GM04504 (cell line): ENCODE measurements at regions not wholly inside any gene's neighbourhood (a gene's known extent, or its start where the extent isn't known, plus 50 kb on each side); places are given as distances from the start of the nearest gene placed in this dataset.
A peak's percentile ranks its signal among the peaks of the same experiment; 100 is the strongest.
"Not testable (repeated sequence)": the region's sequence is repeated elsewhere in the genome, so short reads cannot be mapped to it uniquely, and the experiment has no call there.

Source experiments
- DNase-seq: peaks from one replicate; pipeline ENCODE4 v3.0.0-alpha.2; 2012; ENCODE audit warnings: low read depth

DNA sequence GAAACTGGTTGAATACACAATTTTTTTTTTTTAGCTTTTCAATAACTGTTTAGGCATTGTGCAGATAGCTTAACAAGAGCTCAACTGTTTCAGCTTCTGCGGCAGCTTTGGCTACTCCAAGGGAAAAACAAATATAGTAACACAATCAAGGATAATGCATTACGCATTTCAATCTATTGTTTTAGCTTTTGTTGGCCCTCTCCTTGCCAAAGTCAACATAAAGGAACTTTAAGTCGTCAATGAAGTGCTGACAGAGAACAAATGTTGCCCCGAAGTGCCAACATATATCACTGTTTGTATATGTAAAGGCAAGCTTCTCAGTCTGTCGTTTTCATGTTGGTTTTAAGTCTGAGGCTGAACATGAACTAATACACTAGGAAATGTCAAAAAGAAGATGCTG lies 1087.4 kb upstream of the FLRT2 start:
- DNase-seq: no peak

DNA sequence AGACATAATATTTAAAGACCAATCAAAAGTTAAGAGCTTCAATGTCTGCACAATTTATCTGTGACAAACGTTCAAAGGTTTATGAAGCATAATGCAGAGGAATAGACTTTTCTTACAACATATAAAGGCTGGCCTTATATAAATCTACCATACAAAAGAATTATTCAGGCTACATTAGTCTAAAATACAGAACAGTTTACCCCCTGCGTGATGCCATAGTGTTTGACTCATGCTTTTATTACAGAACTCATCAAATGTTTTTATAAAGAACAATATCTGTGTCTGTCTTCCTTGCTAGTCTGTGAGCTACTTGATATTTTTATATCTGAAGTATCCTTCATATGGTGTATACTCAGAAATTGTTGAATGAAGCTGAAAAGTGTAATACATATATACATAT lies 1084.5 kb upstream of the FLRT2 start:
- DNase-seq: no peak

- DNase-seq: no peak
Measured at GRCh38 chr14:84446250-84446649, 1083.7 kb upstream of the FLRT2 start.

GRCh38 chr14:84453307-84453950 lies 1076.5 kb upstream of the FLRT2 start:
- peak; percentile 3 for DNase-seq

- no peak for DNase-seq
Measured at GRCh38 chr14:84454114-84454513, 1075.8 kb upstream of the FLRT2 start.

DNA sequence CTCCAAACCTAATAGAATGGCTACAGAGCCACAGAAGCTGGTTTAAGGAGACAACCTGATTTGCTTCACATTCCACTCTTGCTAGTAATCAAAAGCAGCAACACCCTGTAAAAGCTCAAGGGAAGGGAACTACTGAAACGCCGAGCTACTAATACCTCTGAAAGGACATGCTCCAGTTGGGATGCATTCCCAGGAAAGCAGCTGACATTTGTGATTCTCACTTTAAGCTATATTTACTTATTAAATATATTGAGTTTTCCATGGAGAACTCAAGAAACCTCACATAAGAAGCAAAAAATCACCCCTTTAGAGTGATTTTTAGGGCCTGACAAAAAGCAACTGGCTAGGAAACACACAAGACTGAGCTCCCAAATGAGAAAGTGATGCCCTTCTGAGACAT lies 1073.0 kb upstream of the FLRT2 start:
- no peak for DNase-seq

DNA sequence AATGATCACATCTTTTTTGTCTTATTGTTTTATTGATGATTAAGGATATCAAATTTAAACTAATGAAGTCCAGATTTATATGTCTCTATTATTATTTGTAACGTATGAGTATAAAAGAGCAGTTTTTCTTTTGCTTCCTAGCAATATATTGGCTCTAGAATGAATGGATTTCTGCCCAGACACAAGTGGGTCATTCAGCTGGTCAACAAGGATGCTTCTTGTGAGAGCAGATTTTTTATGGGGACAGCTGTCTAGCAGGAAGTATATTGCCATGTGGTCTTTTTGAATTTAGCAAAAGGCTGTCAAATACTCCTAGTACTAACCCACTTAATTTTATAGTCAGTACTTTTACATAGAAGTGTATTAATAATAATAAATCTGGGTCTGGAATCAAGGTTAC lies 1071.1 kb upstream of the FLRT2 start:
- no peak for DNase-seq

GRCh38 chr14:84465880-84466279 lies 1064.1 kb upstream of the FLRT2 start:
- DNase-seq: no peak

GRCh38 chr14:84468153-84468552 lies 1061.8 kb upstream of the FLRT2 start:
- no peak for DNase-seq

GRCh38 chr14:84477996-84478395 lies 1051.9 kb upstream of the FLRT2 start:
- no peak for DNase-seq

DNA sequence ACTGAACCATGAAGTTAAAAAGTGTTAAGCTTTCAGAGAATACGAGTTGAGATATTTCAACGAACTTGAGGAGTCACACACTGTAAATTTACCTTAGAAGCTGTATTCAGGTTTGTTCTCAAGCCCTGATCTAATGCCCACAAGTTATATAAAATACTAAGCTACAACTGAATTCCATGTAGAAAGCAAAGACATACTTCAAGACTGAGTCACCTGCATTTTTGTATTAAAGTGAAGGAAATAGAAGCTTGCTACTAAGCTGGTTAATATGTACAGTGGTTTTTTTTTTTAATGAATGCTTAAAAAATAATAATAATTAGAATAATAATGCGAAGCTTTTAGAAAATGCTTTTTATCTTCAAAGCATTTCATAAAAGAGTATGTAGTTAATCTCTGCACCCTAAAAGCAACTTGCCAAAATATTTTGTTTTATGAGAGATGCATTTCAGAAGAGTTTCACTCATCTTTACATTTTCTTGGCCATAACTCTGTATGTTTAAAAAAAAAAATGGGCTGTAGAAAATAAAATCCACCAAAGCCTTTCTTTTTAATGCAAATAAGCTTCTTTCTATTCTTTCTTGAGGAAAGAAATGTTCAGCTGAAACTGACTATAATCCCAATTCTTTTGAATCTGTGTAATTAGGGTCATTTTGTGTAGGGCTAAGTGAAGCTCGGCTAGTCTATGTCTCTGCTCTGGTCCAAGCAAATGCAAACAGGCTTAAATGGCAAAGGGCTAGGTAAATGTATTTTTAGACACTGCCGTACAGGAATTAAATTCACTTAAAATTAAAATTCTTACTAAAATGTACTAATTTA lies 1047.5 kb upstream of the FLRT2 start:
- peak; percentile 17 for DNase-seq

GRCh38 chr14:84483072-84483420 lies 1046.9 kb upstream of the FLRT2 start:
- DNase-seq: no peak

DNA sequence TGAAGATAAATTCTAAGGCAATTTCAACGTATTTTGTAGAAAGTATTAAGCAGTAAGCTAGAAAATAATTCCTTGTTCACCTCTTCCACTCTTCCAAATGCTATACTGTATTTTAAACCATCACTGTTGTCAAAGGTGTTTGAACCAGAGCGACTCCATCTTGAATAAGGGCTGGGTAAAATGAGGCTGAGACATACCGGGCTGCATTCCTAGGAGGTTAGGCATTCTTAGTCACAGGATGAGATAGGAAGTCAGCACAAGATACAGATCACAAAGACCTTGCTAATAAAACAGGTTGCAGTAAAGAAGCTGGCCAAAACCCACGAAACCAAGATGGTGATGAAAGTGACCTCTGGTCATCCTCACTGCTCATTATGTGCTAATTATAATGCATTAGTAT lies 1045.7 kb upstream of the FLRT2 start:
- not testable (repeated sequence) for DNase-seq

- DNase-seq: no peak
Measured at GRCh38 chr14:84485036-84485435, 1044.9 kb upstream of the FLRT2 start.

- no peak for DNase-seq
Measured at GRCh38 chr14:84490081-84490480, 1039.9 kb upstream of the FLRT2 start.

- no peak for DNase-seq
Measured at GRCh38 chr14:84492685-84493084, 1037.3 kb upstream of the FLRT2 start.

DNA sequence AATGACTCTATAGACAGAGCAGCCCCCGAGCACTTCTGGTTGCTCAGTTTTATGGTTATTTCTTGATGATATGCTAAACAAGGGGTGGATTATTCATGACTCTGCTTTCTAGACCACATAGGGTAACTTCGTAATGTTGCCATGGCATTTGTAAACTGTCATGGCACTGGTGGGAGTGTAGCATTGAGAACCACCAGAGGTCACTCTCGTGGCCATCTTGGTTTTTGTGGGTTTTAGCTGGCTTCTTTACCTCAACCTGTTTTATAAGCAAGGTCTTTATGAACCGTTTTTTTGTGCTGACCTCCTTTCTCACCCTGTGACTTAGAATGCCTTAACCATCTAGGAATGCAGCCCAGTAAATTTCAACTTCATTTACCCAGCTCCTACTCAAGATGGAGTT lies 1036.2 kb upstream of the FLRT2 start:
- no peak for DNase-seq

DNA sequence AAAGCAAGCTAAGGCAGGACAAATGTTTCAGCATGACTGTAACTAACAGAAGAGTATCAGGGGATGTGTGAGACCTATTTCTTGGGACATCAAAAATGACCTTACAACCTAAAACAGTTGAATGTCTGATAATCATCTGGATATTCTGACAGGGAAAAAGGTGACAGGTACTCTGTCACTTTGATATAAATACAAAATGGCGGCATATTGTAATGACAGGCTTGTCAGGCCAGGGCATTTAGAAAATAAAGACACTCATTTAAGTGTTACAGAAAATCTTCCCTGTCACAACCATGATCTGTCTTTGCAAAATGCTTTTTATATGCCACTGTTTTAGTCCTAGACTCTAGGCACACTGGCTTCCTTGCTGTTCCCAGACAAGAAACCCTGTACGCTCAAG lies 1033.3 kb upstream of the FLRT2 start:
- no peak for DNase-seq

DNA sequence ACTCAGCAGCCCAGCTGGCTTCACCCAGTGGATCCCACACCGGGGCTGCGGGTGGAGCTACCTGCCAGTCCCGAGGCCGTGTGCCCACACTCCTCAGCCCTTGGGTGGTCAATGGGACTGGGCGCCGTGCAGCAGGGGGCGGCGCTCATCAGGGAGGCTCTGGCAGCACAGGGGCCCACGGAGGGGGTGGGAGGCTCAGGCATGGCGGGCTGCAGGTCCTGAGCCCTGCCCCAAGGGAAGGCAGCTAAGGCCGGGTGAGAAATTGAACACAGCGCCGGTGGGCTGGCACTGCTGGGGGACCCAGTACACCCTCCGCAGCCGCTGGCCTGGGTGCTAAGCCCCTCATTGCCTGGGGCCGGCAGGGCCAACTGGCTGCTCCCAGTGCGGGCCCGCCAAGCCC lies 1017.1 kb upstream of the FLRT2 start:
- not testable (repeated sequence) for DNase-seq

- DNase-seq: no peak
Measured at GRCh38 chr14:84519836-84520235, 1010.1 kb upstream of the FLRT2 start.

DNA sequence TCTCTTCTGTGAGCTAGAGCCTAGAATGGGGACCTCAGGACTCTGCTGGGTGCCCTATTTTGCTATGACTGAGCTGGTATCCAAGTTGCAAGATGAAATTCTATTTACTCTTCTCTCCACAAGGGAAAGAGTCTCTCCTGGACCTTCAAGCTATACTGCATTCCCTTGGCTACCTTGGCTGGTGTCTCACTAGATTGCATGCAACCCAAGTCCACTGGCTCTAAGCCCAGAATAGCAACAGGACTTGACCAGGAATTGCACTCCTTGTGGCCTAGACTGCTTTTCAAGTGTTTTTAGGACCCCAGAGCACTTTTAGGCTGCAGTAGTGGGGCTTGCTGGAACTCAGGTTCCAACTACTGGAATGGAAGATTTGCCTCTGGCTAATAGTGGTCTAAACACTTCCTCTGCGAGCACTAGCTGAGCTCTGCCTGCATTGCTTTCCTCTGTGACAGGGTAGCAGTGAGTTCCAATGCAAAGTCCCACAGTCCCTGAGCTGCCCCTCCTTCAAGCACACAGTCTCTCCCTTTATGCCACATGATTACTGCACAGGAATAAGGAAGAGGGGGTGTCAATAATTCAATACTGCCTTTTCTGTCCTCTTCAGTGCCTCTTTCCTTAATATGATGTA lies 1009.1 kb upstream of the FLRT2 start:
- DNase-seq: peak; percentile 3

GRCh38 chr14:84523746-84524145 lies 1006.2 kb upstream of the FLRT2 start:
- no peak for DNase-seq

GRCh38 chr14:84527706-84528105 lies 1002.2 kb upstream of the FLRT2 start:
- DNase-seq: no peak
